K562 (cell line): ENCODE measurements at regions not wholly inside any gene's neighbourhood (a gene's known extent, or its start where the extent isn't known, plus 50 kb on each side); places are given as distances from the start of the nearest gene placed in this dataset.

Experiments
- ATAC-seq: fragments of 200-7000 bp; cut with Tn5 transposase; 3 replicates; pipeline ENCODE4 v1.9.1; 2020; ENCODE audit warnings: moderate library complexity
- BruUV-seq: library from RNA; stranded (reverse); fragments of 400-500 nt; replicated peaks from 2 replicates; lab custom pipeline; 2021; lab: Mats Ljungman, UMichigan
- CTCF ChIA-PET: fragments of 300-600 bp; formaldehyde crosslinking; extraction: SDS; loops from one replicate; lab custom pipeline; 2021; ENCODE audit warnings: low intra/inter-chr PET ratio; lab: Yijun Ruan, JAX
- POLR2A ChIA-PET: fragments of 300-600, 350-650 bp; sonication (Branson Sonifier 250); formaldehyde crosslinking; extraction: SDS; loops from one replicate; lab custom pipeline; 2021; ENCODE audit warnings: antibody characterized with exemption, inconsistent platforms; lab: Yijun Ruan, JAX
- DNase-seq, 4 experiments: peaks; one replicate each; pipeline versions ENCODE4 v3.0.0 to v3.0.0-alpha.2; 2011 to 2018; ENCODE audit warnings: low spot score in 3 of 4, mixed read lengths in 3 of 4; ENCODE audit errors: extremely low read depth in 1 of 4
- FAIRE-seq: peaks from 2 replicates; lab custom pipeline; 2011; peaks lifted over from hg19 to GRCh38; lab: Jason Lieb, UNC
- H2AFZ ChIP-seq: 2 replicates; pipeline ENCODE4 v1.6.0; 2011; ENCODE audit warnings: low read depth, low read length, control low read depth, inconsistent platforms
- H3K27ac ChIP-seq: fragments of 200-600 bp; 3 replicates; pipeline ENCODE4 v1.8.0; 2011; ENCODE audit warnings: low read depth, mild to moderate bottlenecking, control low read depth, inconsistent platforms, low read length, moderate library complexity, mixed read lengths; ENCODE audit errors: extremely low read depth
- H3K27me3 ChIP-seq, 2 experiments: fragments of 300-600 bp in 1 of 2; 2 replicates in 1 of 2; 3 replicates in 1 of 2; pipeline versions ENCODE4 v1.6.0 to v1.8.0; 2011; ENCODE audit warnings: inconsistent platforms in 2 of 2, low read length in 2 of 2, mild to moderate bottlenecking in 1 of 2, mixed read lengths in 1 of 2, moderate library complexity in 1 of 2; ENCODE audit not compliant: control insufficient read depth in 2 of 2, insufficient read depth in 2 of 2
- H3K36me3 ChIP-seq: fragments of 300-600 bp; 3 replicates; pipeline ENCODE4 v1.8.0; 2011; ENCODE audit warnings: mild to moderate bottlenecking, low read length, inconsistent platforms; ENCODE audit not compliant: control insufficient read depth, insufficient read depth
- H3K4me1 ChIP-seq, 2 experiments: fragments of 200-600 bp in 1 of 2; replicated peaks in 1 of 2; 2 replicates in 1 of 2; 3 replicates in 1 of 2; pipeline versions ENCODE4 v1.5.1 to v1.8.0; 2011; ENCODE audit warnings: inconsistent platforms in 2 of 2, low read length in 2 of 2, mild to moderate bottlenecking in 1 of 2, mixed read lengths in 1 of 2, moderate library complexity in 1 of 2; ENCODE audit not compliant: control insufficient read depth in 2 of 2, insufficient read depth in 2 of 2
- H3K4me2 ChIP-seq: 2 replicates; pipeline ENCODE4 v1.6.1; 2011; ENCODE audit warnings: low read length, control low read depth, inconsistent platforms, mixed read lengths; ENCODE audit not compliant: insufficient read depth
- H3K4me3 ChIP-seq: fragments of 200-600 bp; sonication (generic), shearing (Covaris generic); 2 replicates; pipeline ENCODE4 v1.5.1; 2016; ENCODE audit warnings: control low read depth, inconsistent platforms
- H3K79me2 ChIP-seq: fragments of 200-600 bp; 3 replicates; pipeline ENCODE4 v1.8.0; 2011; ENCODE audit warnings: low read length, inconsistent platforms; ENCODE audit not compliant: control insufficient read depth, insufficient read depth
- H3K9ac ChIP-seq, 2 experiments: 2 replicates each; pipeline versions ENCODE4 v1.6.0 to v1.6.1; 2011; ENCODE audit warnings: low read depth in 2 of 2, low read length in 2 of 2, control low read depth in 1 of 2, inconsistent platforms in 1 of 2, mild to moderate bottlenecking in 1 of 2, mixed read lengths in 1 of 2; ENCODE audit not compliant: insufficient read depth in 1 of 2
- H3K9me1 ChIP-seq: one replicate; pipeline ENCODE4 v1.6.0; 2011; ENCODE audit warnings: inconsistent platforms, mild to moderate bottlenecking, low read length, moderate library complexity; ENCODE audit not compliant: control insufficient read depth, insufficient read depth
- H3K9me3 ChIP-seq: replicated peaks from 2 replicates; pipeline ENCODE4 v1.5.1; 2011; ENCODE audit warnings: low read depth, low read length, inconsistent platforms; ENCODE audit not compliant: control insufficient read depth, insufficient read depth
- H4K20me1 ChIP-seq: replicated peaks from 2 replicates; pipeline ENCODE4 v1.6.1; 2011; ENCODE audit warnings: low read length, inconsistent platforms, mixed read lengths; ENCODE audit not compliant: control insufficient read depth, insufficient read depth
- WGBS: fragments of 100-300 bp; shearing (Covaris generic); methylation state at CpG from one replicate; pipeline ENCODE4 v1.1.6; 2016; ENCODE audit warnings: low coverage, mixed read lengths; ENCODE audit not compliant: insufficient coverage; ENCODE audit errors: missing lambda C conversion rate; 5-methylcytosine and 5-hydroxymethylcytosine counted together
- in situ Hi-C: fragments of 300-500 bp; cut with MboI; formaldehyde crosslinking; loops from 4 replicates; pipeline ENCODE4 v1.15.0; 2018; ENCODE audit warnings: inconsistent platforms, mixed read lengths
- intact Hi-C: fragments of 100-400 bp; cut with micrococcal nuclease; formaldehyde crosslinking; loops from 2 replicates; pipeline ENCODE4 v1.14.2; 2022
- TF ChIP-seq, protein P1 (sequence below): fragments of 250-450 bp; sonication (Bioruptor Pico); IDR thresholded peaks from 2 replicates; pipeline ENCODE4 v1.5.0; 2020; ENCODE audit warnings: mild to moderate bottlenecking

DNA sequence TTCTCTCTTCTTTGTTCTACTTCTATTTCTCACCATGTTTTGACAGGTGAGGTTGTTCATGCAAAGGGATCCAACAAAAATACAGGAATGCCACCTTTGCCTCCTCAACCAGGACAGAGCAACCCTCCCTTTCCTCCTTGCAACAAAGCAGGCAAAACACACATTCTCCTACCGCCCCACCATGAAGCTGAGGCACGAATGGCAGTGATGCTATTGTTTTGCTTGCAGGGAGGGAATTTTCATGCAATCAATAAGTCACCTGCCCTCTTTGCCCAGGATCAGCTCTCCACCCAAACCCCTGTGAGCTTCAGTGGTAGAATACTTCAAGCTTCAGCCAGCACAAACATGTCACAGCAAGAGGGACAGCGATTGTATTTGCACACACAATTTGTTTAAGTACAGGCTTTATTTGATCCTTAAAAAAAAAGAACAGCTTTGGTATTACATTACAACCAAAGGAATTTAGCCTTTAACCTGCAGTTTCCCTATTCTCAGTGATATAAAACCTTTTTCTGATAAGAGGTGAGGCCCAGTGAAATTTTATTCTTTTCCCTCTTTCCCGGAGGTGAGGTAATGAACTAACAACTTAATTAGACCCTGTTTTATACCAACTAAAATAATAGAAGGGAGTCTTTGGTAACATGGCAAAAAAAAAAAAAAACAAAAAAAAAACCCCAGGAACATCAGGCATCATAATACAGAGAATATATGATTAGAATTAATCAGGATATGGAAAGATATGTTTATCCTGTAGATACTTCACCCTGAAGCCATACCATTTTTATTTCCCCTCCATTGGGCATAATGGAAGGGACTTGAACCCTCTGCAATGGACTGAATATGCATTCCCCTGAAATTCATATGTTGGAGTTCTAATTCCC lies 87.0 kb upstream of the EEA1 start:
- Histone ChIP-seq H3K9ac (no peak overlapping the region), H3K27me3 (no peaks in the 10 kb centered on the region), H3K9me1 (no peaks in the 10 kb centered on the region), H3K9me3 (no peaks in the 10 kb centered on the region), H4K20me1 (no peaks in the 10 kb centered on the region), H3K79me2 (no peaks in the 10 kb centered on the region), H3K36me3 (no peaks in the 10 kb centered on the region), H2AFZ (peak overlapping the region; percentile 58), H3K4me1 (peaks cover 11 to 24% of the 10 kb centered on the region in 2 experiments; a peak in 3 of 5 replicates), H3K4me2 (no peak overlapping the region), H3K27ac (no peak overlapping the region), H3K4me3 (no peak overlapping the region)
- ChIA-PET POLR2A (interaction anchor here (1.0 kb wide), 1 partner anchor 360 kb away, joined by 3 read pairs; no protein-coding TSS in a partner anchor), CTCF (no interaction called here)
- ATAC-seq, result no peak
- DNase-seq, result no peak
- TF ChIP-seq, protein P1, sequence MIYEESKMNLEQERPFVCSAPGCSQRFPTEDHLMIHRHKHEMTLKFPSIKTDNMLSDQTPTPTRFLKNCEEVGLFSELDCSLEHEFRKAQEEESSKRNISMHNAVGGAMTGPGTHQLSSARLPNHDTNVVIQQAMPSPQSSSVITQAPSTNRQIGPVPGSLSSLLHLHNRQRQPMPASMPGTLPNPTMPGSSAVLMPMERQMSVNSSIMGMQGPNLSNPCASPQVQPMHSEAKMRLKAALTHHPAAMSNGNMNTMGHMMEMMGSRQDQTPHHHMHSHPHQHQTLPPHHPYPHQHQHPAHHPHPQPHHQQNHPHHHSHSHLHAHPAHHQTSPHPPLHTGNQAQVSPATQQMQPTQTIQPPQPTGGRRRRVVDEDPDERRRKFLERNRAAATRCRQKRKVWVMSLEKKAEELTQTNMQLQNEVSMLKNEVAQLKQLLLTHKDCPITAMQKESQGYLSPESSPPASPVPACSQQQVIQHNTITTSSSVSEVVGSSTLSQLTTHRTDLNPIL (CRISPR knock-in tag), result no peak
- intact Hi-C loops (no loop called here), in situ Hi-C loops (no loop called here)
- FAIRE-seq, result no peak
- 57% methylated on average over 4 of the region's 4 CpGs for WGBS
- BruUV-seq, result no TSS peak
